Stimulated activated naive CD8-positive, alpha-beta T cell treated with anti-CD3 and anti-CD28 coated beads, Interleukin-15, amount 100 ng/mL, for 72 hours (primary cell): ENCODE measurements at regions not wholly inside any gene's neighbourhood (a gene's known extent, or its start where the extent isn't known, plus 50 kb on each side); places are given as distances from the start of the nearest gene placed in this dataset.
"Not testable (repeated sequence)": the region's sequence is repeated elsewhere in the genome, so short reads cannot be mapped to it uniquely, and the experiment has no call there.

Experiments used
- ATAC-seq: fragments of 150-1000 bp; cut with Tn5 transposase; 2 replicates; pipeline ENCODE4 v1.10.0; 2021; ENCODE audit warnings: mild to moderate bottlenecking, moderate library complexity
- DNase-seq, 2 donors: peaks; one replicate each; pipeline ENCODE4 v3.0.0; 2021 to 2022
- H3K27ac Mint-ChIP-seq, 2 donors: one replicate each; pipeline ENCODE4 v1.8.0; 2022; ENCODE audit warnings: mild to moderate bottlenecking in 2 of 2, mixed read lengths in 2 of 2, moderate library complexity in 2 of 2
- H3K27me3 Mint-ChIP-seq: one replicate; pipeline ENCODE4 v1.8.0; 2022; ENCODE audit warnings: mixed read lengths
- H3K4me1 Mint-ChIP-seq: one replicate; pipeline ENCODE4 v1.8.0; 2022; ENCODE audit warnings: mild to moderate bottlenecking, mixed read lengths
- H3K4me3 Mint-ChIP-seq, 2 donors: one replicate each; pipeline ENCODE4 v1.8.0; 2022; ENCODE audit warnings: mild to moderate bottlenecking in 2 of 2, mixed read lengths in 2 of 2, moderate library complexity in 1 of 2
- H3K9me3 Mint-ChIP-seq, 2 donors: one replicate each; pipeline ENCODE4 v1.8.0; 2022; ENCODE audit warnings: mixed read lengths in 2 of 2

GRCh38 chr7:82506208-82506607 lies 62.6 kb upstream of the CACNA2D1 start:
- Mint-ChIP-seq H3K27ac (no peak overlapping the region), H3K4me1 (no peaks in the 10 kb centered on the region), H3K27me3 (peaks cover 23% of the 10 kb centered on the region)

GRCh38 chr7:82501346-82501745 lies 57.8 kb upstream of the CACNA2D1 start:
- Mint-ChIP-seq H3K4me3 (no peak overlapping the region), H3K9me3 (peaks cover 4 to 12% of the 10 kb centered on the region in 2 donors), H3K27ac (no peak overlapping the region), H3K27me3 (peaks cover 1% of the 10 kb centered on the region), H3K4me1 (no peaks in the 10 kb centered on the region)
- DNase-seq, result no peak
- no peak for ATAC-seq

More at GRCh38 chr7:82506208-82506607, 62.6 kb upstream of the CACNA2D1 start:
- Mint-ChIP-seq H3K9me3 (peaks cover 8% of the 10 kb centered on the region in 2 donors), H3K4me3 (no peak overlapping the region)
- DNase-seq, result no peak
- no peak for ATAC-seq

- not testable (repeated sequence) for DNase-seq, H3K27me3 Mint-ChIP-seq, H3K4me3 Mint-ChIP-seq, ATAC-seq, H3K4me1 Mint-ChIP-seq, H3K27ac Mint-ChIP-seq
- H3K9me3 Mint-ChIP-seq, result peaks cover 4 to 12% of the 10 kb centered on the region in 2 donors
These were observed 56.0 kb upstream of the CACNA2D1 start for GRCh38 chr7:82499546-82499945.

- ATAC-seq (no peak), DNase-seq (no peak)
- Mint-ChIP-seq H3K27ac (no peak overlapping the region), H3K4me3 (no peak overlapping the region), H3K9me3 (no peaks in the 10 kb centered on the region), H3K4me1 (no peaks in the 10 kb centered on the region), H3K27me3 (no peaks in the 10 kb centered on the region)
These were observed 50.8 kb upstream of the CACNA2D1 start for GRCh38 chr7:82494420-82494819.
